ENCODE measurements at regions not wholly inside any gene's neighbourhood (a gene's known extent, or its start where the extent isn't known, plus 50 kb on each side); places are given as distances from the start of the nearest gene placed in this dataset.
"Not testable (repeated sequence)": the region's sequence is repeated elsewhere in the genome, so short reads cannot be mapped to it uniquely, and the experiment has no call there.

- DNase-seq (ENCODE audit: low read depth in 2 of 2) = not testable (repeated sequence)
Measured at GRCh38 chr10:80859279-80859678, 321.6 kb downstream of the SH2D4B start.

GRCh38 chr10:80860719-80861118 is 323.0 kb downstream of the SH2D4B start:
- no peak for DNase-seq (ENCODE audit: low read depth in 2 of 2)

DNA sequence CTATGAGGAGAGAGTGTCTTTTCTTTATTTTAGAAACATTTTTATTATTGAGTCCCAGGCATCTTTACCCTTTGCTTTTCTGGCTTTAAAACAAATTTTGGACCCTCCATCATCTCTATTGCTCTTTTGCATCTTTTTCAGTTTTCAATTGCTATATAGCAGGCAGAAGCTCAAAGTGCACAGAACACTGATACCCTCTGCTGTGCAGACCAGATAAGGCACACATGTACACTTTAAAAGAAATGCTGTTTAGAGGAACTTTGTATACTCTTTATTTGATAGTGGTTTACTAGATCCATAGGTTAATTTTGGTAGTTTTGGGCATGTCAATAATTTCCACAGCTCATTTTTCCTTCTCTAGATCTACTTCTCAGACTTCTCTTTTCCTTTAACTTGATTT is 324.2 kb downstream of the SH2D4B start:
- DNase-seq (ENCODE audit: low read depth in 2 of 2) = no peak

GRCh38 chr10:80870282-80870681 is 332.6 kb downstream of the SH2D4B start:
- no peak for DNase-seq (ENCODE audit: low read depth in 2 of 2)

GRCh38 chr10:80871083-80871482 is 333.4 kb downstream of the SH2D4B start:
- no peak for DNase-seq (ENCODE audit: low read depth in 2 of 2)

DNA sequence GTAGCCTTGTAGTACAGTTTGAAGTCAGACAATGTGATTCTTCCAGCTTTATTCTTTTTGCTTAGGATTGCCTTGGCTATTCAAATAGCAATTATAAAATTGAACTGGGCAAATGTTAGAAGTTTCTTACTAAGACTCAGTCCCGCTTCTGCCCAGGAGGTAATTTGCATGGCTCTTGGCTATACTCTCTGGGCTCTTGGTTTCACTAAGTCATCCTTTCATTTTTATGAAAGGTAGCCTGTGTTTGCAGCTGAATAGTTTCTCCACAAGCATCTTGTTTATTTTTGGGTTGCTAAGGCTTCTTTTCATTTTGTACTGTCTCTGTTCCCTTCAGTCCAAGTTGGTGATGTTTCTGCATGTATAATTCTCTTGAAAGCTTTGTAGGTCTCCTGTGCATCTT is 340.6 kb downstream of the SH2D4B start:
- DNase-seq (ENCODE audit: low read depth in 2 of 2) = no peak

DNA sequence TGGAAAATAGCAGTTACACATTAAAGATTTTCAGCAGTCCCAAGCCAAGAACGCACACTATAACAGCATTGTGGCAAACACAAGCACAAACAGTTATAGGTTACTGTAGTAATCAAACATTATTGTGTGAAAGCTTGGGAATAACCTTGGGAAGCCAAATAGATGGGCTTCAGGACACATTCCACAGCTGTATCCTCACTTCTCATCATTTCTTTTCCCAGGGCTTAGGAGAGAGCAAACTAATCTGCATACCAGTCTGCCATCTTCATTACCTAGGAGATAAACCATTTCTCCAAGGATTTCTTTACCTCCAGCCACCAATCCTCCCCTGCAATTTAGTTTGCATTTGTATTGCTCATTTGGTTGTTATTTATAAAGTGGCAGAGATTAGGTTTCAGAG is 352.4 kb downstream of the SH2D4B start:
- no peak for DNase-seq (ENCODE audit: low read depth in 2 of 2)

DNA sequence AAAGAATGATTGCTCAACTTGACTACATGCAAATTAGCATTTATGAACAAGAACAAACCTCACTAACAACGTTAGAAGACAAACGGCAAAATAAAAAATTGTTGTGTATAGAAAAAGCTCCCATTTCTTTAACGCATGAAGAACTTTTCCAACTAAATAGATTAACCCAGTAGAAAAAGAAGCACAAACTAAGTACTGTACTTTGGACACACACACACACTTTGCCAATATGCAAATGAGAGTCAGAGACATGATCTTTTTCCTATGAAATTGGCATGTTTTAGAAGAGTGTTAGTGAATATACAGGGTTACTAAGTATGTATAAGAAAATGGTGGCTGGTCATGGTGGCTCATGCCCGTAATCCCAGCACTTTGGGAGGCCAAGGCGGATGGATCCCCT is 355.6 kb downstream of the SH2D4B start:
- no peak for DNase-seq (ENCODE audit: low read depth in 2 of 2)

DNA sequence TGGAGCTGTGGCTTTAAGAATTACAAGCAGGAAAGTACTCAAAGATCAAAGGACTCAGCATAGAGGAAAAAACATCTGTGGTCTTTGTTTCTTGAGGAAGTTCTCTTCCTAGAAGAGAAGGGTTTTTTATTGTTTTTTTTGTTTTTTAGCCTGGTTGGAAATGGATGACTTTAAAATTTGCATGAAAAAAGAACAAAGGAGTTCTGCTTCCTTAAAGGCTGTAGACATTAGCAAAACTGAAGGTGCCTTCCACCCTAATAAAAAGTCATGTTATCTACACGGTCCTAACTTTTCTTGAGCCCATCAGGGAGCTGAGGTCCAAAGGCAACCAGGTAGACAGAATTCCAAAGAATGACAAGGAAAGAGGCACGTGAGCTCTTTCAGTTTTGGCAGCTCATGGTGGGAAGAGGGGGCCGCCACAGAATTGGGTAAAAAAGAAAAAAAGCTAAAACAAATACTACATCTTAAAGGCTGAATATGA is 356.6 kb downstream of the SH2D4B start:
- DNase-seq (ENCODE audit: low read depth in 2 of 2) = no peak

- no peak for DNase-seq (ENCODE audit: low read depth in 2 of 2)
Measured at GRCh38 chr10:80894797-80895467, 357.2 kb downstream of the SH2D4B start.

DNA sequence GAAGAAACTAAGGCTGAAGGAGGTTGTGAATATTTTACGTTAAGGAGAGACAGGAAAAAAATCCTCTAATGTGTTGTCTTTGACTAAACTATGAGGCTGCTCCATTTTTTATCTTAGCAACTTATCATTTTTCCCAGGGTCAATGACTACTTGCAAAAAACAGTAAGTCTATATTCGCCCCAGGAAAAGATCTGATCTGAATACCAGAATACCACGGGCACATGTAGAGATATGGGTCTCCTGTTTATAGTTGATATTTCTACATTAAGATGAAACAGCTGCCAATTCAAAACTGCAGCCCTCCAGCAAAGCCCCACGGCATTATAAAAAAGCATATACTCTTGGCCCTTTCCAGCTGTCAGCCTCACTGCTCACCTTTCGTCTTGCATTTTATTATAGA is 358.4 kb downstream of the SH2D4B start:
- DNase-seq (ENCODE audit: low read depth in 2 of 2) = no peak

- no peak for DNase-seq (ENCODE audit: low read depth in 2 of 2)
Measured at GRCh38 chr10:80896959-80897358, 359.3 kb downstream of the SH2D4B start.

- no peak for DNase-seq (ENCODE audit: low read depth in 2 of 2)
Measured at GRCh38 chr10:80900661-80901060, 363.0 kb downstream of the SH2D4B start.

GRCh38 chr10:80908611-80909010 is 370.9 kb downstream of the SH2D4B start:
- DNase-seq (ENCODE audit: low read depth in 2 of 2) = no peak

DNA sequence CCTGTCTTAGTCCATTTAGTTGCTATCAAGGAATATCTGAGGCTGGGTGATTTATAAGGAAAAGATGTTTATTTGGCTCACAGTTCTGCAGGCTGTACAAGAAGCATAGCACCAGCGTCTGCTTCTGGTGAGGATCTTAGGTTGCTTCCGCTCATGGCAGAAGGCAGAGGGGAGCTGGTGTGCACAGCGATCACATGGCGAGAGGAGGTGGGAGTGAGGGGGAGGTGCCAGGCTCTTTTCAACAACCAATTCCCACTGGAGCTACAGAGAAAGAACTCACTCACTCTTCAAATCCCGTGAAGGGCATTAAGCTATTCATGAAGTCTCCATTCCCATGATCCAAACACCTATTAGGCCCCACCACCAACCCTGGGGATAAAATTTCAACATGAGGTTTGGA is 371.6 kb downstream of the SH2D4B start:
- DNase-seq (ENCODE audit: low read depth in 2 of 2) = no peak

DNA sequence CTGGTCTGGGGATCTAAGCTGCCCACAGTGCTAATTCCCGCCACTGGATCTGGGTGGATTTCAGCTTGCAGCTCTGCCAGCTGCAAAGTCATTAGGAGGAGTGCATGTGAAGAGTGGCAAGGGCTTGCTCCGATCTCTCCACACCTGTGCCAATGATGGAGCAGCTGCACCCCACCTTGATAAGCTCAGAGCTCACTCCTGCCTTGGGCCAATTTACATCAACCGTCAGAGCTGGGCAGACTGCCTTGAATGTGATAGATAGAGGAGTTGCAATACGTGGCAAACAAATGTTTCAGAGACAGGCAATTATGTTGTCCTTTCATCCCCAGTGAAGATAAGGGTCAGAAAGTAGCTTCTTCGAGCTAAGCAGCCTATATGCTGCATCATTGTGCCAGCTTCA is 379.9 kb downstream of the SH2D4B start:
- no peak for DNase-seq (ENCODE audit: low read depth in 2 of 2)

DNA sequence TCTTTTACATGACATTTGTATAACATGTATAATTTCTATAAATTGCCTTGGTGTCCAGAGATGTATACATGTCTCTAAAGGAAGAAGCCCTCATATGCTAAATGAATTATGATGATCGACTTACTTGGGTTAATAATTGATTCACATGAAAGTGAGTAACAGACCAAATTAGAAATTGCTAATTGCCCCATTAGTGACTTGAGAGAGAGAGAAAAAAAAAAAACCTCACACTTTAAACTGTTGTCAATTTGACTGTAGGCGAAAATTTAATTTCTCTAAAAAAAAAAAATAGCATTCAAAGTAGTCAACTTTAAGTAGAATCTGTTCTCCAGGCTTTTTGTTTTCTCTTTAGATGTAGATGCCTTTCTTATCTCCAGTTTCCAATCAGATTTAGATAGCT is 383.3 kb downstream of the SH2D4B start:
- DNase-seq (ENCODE audit: low read depth in 2 of 2) = no peak

DNA sequence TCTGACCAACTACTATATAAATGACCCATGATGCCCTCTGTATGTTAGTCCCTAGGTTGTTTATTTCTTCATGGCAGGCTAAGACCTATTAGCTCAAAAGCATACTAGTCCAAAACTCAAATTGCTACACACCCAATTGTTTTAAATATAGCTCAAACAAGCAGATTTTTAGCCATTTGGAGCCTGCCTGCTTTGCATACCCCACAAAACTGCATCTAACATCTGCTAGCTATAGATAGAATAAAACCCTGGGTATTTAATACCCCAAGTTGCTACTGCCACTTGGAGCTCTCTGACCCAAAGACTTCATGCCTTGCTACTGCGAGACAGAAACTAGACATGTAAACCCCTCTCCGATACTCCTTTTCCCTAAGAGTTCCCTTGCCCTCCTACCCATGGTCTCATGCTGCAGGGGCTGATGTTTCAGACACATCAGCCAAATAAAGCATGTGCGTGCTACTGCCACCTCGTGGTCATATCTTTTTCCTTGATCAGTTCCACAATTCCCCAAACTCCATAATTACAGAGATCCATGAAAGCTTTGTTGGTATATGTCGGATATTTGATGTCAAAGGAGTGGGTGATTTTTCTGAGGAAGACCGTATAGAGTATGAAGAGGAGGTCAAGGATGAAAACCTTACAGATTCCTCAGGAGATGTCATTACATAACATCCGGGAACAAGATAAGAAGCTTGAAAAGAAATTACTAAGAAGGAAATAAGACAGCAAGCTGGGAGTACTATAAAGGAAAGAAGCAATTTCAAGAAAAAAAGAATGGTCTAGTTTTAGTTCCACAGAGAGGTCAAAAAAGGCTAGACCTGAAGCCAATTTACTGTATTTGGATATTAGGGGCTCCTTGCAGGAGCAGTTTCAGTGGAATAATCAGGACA is 386.6 kb downstream of the SH2D4B start:
- peak; percentile 53 to 65 for DNase-seq (ENCODE audit: low read depth in 2 of 2)

- no peak for DNase-seq (ENCODE audit: low read depth in 2 of 2)
Measured at GRCh38 chr10:80927419-80928078, 389.8 kb downstream of the SH2D4B start.

GRCh38 chr10:80938903-80939302 is 401.2 kb downstream of the SH2D4B start:
- DNase-seq (ENCODE audit: low read depth in 2 of 2) = no peak

DNA sequence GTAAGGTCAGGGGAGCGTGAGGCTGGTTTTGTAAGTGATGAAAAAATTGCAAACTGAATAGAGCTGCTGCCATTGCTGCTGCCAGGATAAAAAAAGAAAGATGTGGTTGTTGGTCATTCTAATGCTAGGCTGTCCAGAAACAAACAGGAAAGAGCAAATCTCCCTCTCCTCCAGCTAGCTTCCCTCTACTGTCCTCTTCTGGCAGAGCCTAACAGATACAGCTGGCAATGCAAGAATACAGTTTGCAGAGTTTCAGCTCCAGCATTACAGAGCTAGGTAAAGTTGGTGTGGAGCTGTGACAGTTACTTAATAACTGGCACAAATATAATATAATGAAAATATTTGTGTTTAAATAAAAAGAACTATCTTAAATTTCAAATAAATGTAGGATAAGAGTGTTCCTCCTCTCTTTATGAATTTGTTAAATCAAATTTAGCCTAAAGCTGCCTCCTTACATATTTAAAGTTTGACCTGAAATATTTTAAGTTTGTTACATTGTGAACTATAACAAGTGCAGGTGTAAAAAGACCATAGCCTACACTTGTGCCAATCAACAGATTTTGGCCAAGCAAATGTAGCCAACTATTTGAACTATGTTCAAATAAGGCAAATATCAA is 407.7 kb downstream of the SH2D4B start:
- DNase-seq (ENCODE audit: low read depth in 2 of 2) = peak; percentile 1

DNA sequence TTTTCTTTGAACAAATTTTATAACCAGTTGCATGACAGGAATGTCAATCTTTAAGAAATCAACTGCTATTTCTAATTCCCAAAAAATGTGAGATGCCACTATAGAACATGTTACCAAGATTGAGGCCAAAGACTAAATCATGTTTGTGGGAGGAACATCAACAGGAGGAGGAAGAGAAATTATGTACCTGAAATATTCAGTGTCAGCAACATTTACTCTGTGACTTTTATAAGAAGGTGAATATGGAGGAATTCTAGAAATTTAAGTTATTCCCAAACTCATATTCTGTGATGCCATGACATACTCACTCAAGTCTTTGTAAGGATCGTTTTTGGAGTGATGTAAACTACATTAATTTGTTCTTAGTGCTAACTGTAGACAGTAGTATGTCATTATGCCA is 408.4 kb downstream of the SH2D4B start:
- DNase-seq (ENCODE audit: low read depth in 2 of 2) = no peak
